ENCODE measurements at regions not wholly inside any gene's neighbourhood (a gene's known extent, or its start where the extent isn't known, plus 50 kb on each side); places are given as distances from the start of the nearest gene placed in this dataset.

DNA sequence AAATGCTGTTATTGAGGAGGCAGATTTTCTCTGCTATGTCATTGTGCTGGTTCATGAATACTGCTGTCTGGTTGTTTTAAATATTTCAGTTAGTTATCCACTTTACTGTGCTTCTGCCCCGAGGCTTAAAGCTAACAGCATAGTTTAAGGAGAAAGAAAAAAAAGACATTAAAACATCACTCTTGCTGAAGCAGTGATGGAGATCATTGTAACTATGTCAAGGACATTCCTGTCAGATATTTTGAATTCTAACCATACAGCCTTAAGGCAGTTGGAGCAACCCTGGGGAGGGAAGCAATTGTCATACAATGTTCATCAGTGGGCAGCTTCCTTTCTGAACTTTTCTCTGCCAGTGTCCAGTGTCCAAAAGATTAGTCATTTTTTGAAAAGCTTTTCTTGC, 199.0 kb upstream of the DDX53 start:
- H3K27me3 ChIP-seq: no peaks in the 10 kb centered on the region
- H3K9me3 ChIP-seq: no peaks in the 10 kb centered on the region
- no peak for DNase-seq
- 40 to 63% methylated on average over 1 of the region's 1 CpG for WGBS, 2 donors
- TF ChIP-seq POLR2A (IDR thresholded peaks at IDR 0.05): no peak
- no peak for TF ChIP-seq EP300 (IDR thresholded peaks at IDR 0.05)
- TF ChIP-seq POLR2AphosphoS5 (IDR thresholded peaks at IDR 0.05): no peak
- TF ChIP-seq CTCF (IDR thresholded peaks at IDR 0.05): no peak
- no peaks in the 10 kb centered on the region for H3K4me1 ChIP-seq
- intact Hi-C loops (cut with DNase I): no loop called here
- no peak overlapping the region for H3K4me3 ChIP-seq
- H3K27ac ChIP-seq: peak overlapping the region in 1 of 4 donors; percentile 29
- no peaks in the 10 kb centered on the region for H3K36me3 ChIP-seq

DNA sequence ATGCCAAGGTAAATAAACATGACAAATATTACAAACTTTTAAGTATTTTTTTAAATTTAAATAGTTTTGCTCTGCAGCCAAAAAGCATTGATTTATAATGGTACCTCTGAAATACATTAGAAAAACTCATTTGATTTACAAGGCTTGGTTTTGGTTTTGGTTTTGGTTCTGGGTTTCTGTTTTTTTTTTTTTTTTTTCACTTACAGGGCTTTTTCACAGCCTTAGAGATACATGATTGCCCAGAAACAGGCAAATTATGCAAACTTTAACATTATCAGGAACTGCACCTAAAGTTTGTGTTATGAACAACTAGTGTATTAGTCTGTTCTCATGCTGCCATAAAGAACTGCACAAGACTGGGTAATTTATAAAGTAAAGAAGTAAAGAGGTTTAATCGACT, 196.4 kb upstream of the DDX53 start:
- Histone ChIP-seq H3K27ac (no peak overlapping the region), H3K4me1 (no peaks in the 10 kb centered on the region), H3K9me3 (no peaks in the 10 kb centered on the region), H3K4me3 (no peak overlapping the region), H3K27me3 (no peaks in the 10 kb centered on the region), H3K36me3 (no peaks in the 10 kb centered on the region)
- DNase-seq: no peak
- intact Hi-C loops (cut with DNase I): no loop called here
- TF ChIP-seq EP300 (IDR thresholded peaks at IDR 0.05) (no peak), CTCF (IDR thresholded peaks at IDR 0.05) (no peak), POLR2AphosphoS5 (IDR thresholded peaks at IDR 0.05) (no peak), POLR2A (IDR thresholded peaks at IDR 0.05) (no peak)
- 68 to 72% methylated on average over 1 of the region's 1 CpG for WGBS, 2 donors

- intact Hi-C loops (cut with DNase I): no loop called here
- no peaks in the 10 kb centered on the region for H3K9me3 ChIP-seq
- no peak for DNase-seq
- no peak for TF ChIP-seq POLR2A (IDR thresholded peaks at IDR 0.05)
- TF ChIP-seq CTCF (IDR thresholded peaks at IDR 0.05): no peak
- no peak for TF ChIP-seq EP300 (IDR thresholded peaks at IDR 0.05)
- TF ChIP-seq POLR2AphosphoS5 (IDR thresholded peaks at IDR 0.05): no peak
- WGBS, 2 donors: 39 to 40% methylated on average over 2 of the region's 2 CpGs
- no peaks in the 10 kb centered on the region for H3K4me1 ChIP-seq
- H3K27me3 ChIP-seq: no peaks in the 10 kb centered on the region
- H3K27ac ChIP-seq: no peak overlapping the region
- H3K4me3 ChIP-seq: no peak overlapping the region
- H3K36me3 ChIP-seq: no peaks in the 10 kb centered on the region
Observed at GRCh38 chrX:22810876-22811275, 188.9 kb upstream of the DDX53 start.

DNA sequence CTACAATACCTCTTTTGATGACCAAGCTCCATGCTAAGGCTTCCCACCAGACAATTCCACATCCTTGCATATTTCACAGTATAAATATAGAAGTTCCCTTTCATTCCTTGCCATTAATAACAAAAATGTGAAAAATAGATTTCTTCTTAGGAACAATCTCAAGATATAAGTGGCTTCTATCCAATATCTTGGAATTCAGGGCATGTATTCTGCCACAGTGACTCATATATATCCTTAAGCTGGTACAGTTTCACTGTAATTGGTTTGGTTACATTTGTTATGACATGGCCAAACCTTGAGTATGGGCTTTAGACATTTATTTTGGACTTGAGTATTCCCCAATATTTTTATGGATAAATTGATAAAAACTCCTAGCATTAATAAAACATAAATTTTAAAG, 181.7 kb upstream of the DDX53 start:
- H3K4me3 ChIP-seq: no peak overlapping the region
- no peaks in the 10 kb centered on the region for H3K27me3 ChIP-seq
- no peak for DNase-seq
- H3K36me3 ChIP-seq: no peaks in the 10 kb centered on the region
- H3K9me3 ChIP-seq: no peaks in the 10 kb centered on the region
- no peak overlapping the region for H3K27ac ChIP-seq
- TF ChIP-seq POLR2A (IDR thresholded peaks at IDR 0.05) (no peak), CTCF (IDR thresholded peaks at IDR 0.05) (no peak), POLR2AphosphoS5 (IDR thresholded peaks at IDR 0.05) (no peak), EP300 (IDR thresholded peaks at IDR 0.05) (no peak)
- H3K4me1 ChIP-seq: no peaks in the 10 kb centered on the region
- intact Hi-C loops (cut with DNase I): no loop called here

- Histone ChIP-seq H3K9me3 (no peaks in the 10 kb centered on the region), H3K4me3 (no peak overlapping the region), H3K36me3 (no peaks in the 10 kb centered on the region), H3K27ac (no peak overlapping the region), H3K27me3 (no peaks in the 10 kb centered on the region), H3K4me1 (no peaks in the 10 kb centered on the region)
- intact Hi-C loops (cut with DNase I): no loop called here
- DNase-seq: no peak
- TF ChIP-seq POLR2A (IDR thresholded peaks at IDR 0.05) (no peak), EP300 (IDR thresholded peaks at IDR 0.05) (no peak), POLR2AphosphoS5 (IDR thresholded peaks at IDR 0.05) (no peak), CTCF (IDR thresholded peaks at IDR 0.05) (no peak)
Observed at GRCh38 chrX:22855693-22856092, 144.1 kb upstream of the DDX53 start.

Measured in sigmoid colon (tissue), 6 donors.